Nephron progenitor cell (in vitro differentiated cells): ENCODE measurements at regions not wholly inside any gene's neighbourhood (a gene's known extent, or its start where the extent isn't known, plus 50 kb on each side); places are given as distances from the start of the nearest gene placed in this dataset.

ENCODE experiments used
- DNase-seq: peaks from one replicate; pipeline ENCODE4 v3.0.0; 2021
- H3K27ac Mint-ChIP-seq: 2 replicates; pipeline ENCODE4 v1.8.0; 2021; ENCODE audit warnings: mild to moderate bottlenecking, moderate library complexity, mixed read lengths
- H3K27me3 Mint-ChIP-seq: 2 replicates; pipeline ENCODE4 v1.8.0; 2021; ENCODE audit warnings: mild to moderate bottlenecking, low read depth, mixed read lengths; ENCODE audit not compliant: poor library complexity
- H3K36me3 Mint-ChIP-seq: 2 replicates; pipeline ENCODE4 v1.8.0; 2021; ENCODE audit warnings: low read depth, mixed read lengths
- H3K4me1 Mint-ChIP-seq: 2 replicates; pipeline ENCODE4 v1.8.0; 2021; ENCODE audit warnings: mixed read lengths
- H3K4me3 Mint-ChIP-seq: 2 replicates; pipeline ENCODE4 v1.8.0; 2021; ENCODE audit warnings: mild to moderate bottlenecking, moderate library complexity, mixed read lengths
- H3K9me3 Mint-ChIP-seq: 2 replicates; pipeline ENCODE4 v1.8.0; 2021; ENCODE audit warnings: mild to moderate bottlenecking, moderate library complexity, mixed read lengths
- CTCF ChIP-seq: fragments of 200-600 bp; sonication (generic); IDR thresholded peaks from 2 replicates; pipeline ENCODE4 v1.5.0; 2021; ENCODE audit warnings: antibody characterized with exemption

DNA sequence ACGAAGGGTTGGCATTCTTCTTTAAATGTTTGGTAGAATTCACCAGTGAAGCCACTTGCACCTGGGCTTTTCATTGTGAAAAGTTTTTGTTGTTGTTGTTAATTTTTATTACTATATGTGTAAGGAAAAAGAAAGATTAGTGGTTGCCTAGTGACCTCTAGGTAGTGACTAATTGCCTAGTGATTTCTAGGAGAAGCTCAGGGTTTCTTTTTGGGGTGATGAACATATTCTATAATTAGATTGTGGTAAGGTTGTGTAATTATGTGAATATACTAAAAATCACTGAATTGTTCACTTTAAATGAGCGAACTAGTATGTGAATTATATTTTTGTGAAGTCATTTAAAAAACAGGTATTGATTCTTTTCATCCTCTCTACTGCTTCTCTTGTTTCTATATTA, 123.8 kb upstream of the TMEM170B start:
- DNase-seq, result no peak
- H3K36me3 Mint-ChIP-seq, result peaks cover 7% of the 10 kb centered on the region
- H3K9me3 Mint-ChIP-seq, result peaks cover 17% of the 10 kb centered on the region
- H3K4me3 Mint-ChIP-seq, result no peak overlapping the region
- peaks cover 5% of the 10 kb centered on the region for H3K4me1 Mint-ChIP-seq
- TF ChIP-seq CTCF, result no peak
- no peak overlapping the region for H3K27ac Mint-ChIP-seq
- H3K27me3 Mint-ChIP-seq, result peaks cover 3% of the 10 kb centered on the region

DNA sequence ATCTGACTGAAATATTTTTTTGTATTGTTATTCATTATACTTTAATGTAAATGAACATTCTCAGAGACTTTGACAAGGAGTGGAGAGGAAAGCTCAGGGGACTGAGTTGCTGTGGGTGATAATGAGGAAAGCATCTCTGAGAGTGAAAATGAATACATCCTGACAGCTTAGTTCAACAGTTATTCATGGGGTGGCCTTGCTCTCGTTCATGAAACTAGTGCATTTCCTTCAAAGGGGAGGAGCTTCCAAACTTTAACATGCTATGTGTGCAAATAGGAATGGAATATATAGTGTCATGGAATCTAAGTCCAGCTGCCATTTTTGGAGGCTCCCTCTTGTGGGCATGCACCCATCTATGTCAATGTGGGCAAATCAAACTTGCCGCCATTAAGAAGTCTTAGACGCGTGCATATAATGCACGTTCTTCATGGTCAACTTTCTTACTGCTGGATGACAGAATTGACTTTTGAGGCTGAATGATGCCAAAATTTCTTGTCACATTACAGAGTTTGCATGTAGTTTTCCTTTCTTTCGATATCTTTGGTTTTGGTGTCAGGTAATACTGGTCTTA, 124.3 kb upstream of the TMEM170B start:
- Mint-ChIP-seq H3K27ac (no peak overlapping the region), H3K36me3 (peaks cover 7% of the 10 kb centered on the region), H3K9me3 (peaks cover 16% of the 10 kb centered on the region), H3K4me3 (no peak overlapping the region), H3K4me1 (peaks cover 5% of the 10 kb centered on the region), H3K27me3 (peaks cover 3% of the 10 kb centered on the region)
- DNase-seq, result no peak
- no peak for TF ChIP-seq CTCF

GRCh38 chr6:11412616-11413015, 124.9 kb upstream of the TMEM170B start:
- Mint-ChIP-seq H3K27ac (no peak overlapping the region), H3K27me3 (peaks cover 3% of the 10 kb centered on the region), H3K9me3 (peaks cover 11% of the 10 kb centered on the region), H3K4me1 (peaks cover 5% of the 10 kb centered on the region), H3K36me3 (peaks cover 2% of the 10 kb centered on the region), H3K4me3 (no peak overlapping the region)
- TF ChIP-seq CTCF, result no peak
- no peak for DNase-seq

- no peak for DNase-seq
- H3K9me3 Mint-ChIP-seq, result peaks cover 8% of the 10 kb centered on the region
- H3K4me3 Mint-ChIP-seq, result no peak overlapping the region
- peaks cover 3% of the 10 kb centered on the region for H3K27me3 Mint-ChIP-seq
- no peaks in the 10 kb centered on the region for H3K36me3 Mint-ChIP-seq
- H3K4me1 Mint-ChIP-seq, result peaks cover 5% of the 10 kb centered on the region
- peak overlapping the region; percentile 49 for H3K27ac Mint-ChIP-seq
- no peak for TF ChIP-seq CTCF
These were observed 125.5 kb upstream of the TMEM170B start for GRCh38 chr6:11412011-11412424.

DNA sequence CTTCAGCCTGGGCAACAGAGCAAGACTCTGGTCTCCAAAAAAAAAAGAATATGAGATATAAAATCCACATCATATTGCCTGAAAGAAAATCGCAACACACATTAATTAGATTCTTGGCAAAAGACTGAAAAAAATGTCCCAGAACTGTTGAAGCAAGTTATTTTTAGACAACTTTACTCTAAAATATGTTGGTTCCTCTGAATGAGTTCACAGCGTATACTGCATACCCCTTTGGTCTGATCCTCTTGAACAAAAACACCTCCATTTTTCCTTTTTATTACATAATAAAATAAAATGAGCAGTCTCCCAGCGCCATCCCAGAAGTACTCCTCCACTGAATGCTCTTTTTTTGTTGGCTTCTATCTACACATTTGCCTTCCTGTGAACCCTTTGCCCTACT, 126.0 kb upstream of the TMEM170B start:
- peaks cover 3% of the 10 kb centered on the region for H3K27me3 Mint-ChIP-seq
- no peaks in the 10 kb centered on the region for H3K36me3 Mint-ChIP-seq
- H3K27ac Mint-ChIP-seq, result peak overlapping the region; percentile 49
- no peak for DNase-seq
- H3K4me1 Mint-ChIP-seq, result peaks cover 5% of the 10 kb centered on the region
- H3K4me3 Mint-ChIP-seq, result no peak overlapping the region
- H3K9me3 Mint-ChIP-seq, result peaks cover 8% of the 10 kb centered on the region
- no peak for TF ChIP-seq CTCF

DNA sequence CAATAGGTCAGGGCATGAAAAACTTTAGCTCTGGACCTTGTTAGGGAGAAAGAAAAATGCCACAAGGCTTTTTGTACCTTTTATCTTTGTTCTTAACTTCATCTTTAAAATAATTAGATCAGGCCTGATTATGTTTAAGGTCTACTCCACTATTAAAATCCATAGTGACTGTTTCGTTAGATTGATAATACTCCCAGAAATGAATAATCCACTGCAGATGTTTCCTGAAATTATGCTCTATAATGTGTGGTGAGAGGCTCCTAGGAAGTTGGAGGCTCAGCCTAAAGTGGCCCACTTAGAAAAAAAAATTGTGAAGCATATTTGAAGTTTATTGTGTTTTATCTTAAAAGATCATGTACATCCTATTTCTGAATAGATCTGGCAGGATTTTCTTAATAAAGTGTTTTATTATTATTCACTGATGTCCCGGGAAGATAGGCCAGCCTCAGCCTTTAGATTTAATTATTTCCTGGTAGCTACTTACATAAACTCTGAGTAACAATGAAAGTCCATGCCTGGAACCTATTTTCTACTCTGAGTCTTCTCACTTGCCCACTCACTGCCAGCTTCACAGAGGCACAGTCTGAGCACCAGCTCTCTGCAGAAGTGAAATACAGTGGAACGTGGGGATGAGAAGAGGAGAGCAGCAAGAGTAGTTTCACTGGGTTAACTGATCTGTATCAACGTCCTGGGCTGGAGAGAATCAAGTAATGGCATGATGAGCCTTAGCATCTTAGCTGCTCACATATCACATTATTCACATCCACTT, 126.8 kb upstream of the TMEM170B start:
- no peaks in the 10 kb centered on the region for H3K9me3 Mint-ChIP-seq
- peaks cover 3% of the 10 kb centered on the region for H3K27me3 Mint-ChIP-seq
- H3K4me1 Mint-ChIP-seq, result peaks cover 5% of the 10 kb centered on the region
- no peak for DNase-seq
- no peak overlapping the region for H3K4me3 Mint-ChIP-seq
- H3K36me3 Mint-ChIP-seq, result no peaks in the 10 kb centered on the region
- no peak overlapping the region for H3K27ac Mint-ChIP-seq
- no peak for TF ChIP-seq CTCF
